HG03558 (cell line): ENCODE measurements at regions not wholly inside any gene's neighbourhood (a gene's known extent, or its start where the extent isn't known, plus 50 kb on each side); places are given as distances from the start of the nearest gene placed in this dataset.
"Not testable (repeated sequence)": the region's sequence is repeated elsewhere in the genome, so short reads cannot be mapped to it uniquely, and the experiment has no call there.

Source experiments
- ATAC-seq: cut with Tn5 transposase; IDR thresholded peaks from one replicate; pipeline ENCODE4 v1.9.1; 2021; ENCODE audit warnings: moderate number of reproducible peaks; ENCODE audit not compliant: unreplicated experiment; ENCODE audit errors: extremely low read depth

GRCh38 chr14:21840765-21841164 is 167.1 kb upstream of the OR4E1 start:
- ATAC-seq = no peak

DNA sequence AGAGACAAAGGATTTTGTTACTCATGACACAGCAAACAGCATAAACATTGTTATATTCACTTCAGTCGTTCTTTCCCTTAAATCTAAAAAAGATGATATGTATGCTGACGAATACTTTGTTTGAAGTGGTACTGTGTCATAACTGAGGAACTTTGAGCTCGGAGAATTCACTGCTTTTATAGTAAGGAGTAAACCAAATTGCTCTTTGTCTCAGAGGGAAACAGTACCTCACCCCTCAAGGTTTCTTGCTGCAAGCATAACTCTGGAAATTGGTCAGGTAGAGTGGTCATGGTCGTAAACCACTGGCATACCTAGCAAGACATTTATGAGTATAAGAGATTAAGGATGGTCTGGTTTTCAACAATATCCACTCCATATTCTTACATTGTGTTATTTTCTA is 160.2 kb upstream of the OR4E1 start:
- no peak for ATAC-seq

- no peak for ATAC-seq
Observed at GRCh38 chr14:21825845-21826244, 152.2 kb upstream of the OR4E1 start.

DNA sequence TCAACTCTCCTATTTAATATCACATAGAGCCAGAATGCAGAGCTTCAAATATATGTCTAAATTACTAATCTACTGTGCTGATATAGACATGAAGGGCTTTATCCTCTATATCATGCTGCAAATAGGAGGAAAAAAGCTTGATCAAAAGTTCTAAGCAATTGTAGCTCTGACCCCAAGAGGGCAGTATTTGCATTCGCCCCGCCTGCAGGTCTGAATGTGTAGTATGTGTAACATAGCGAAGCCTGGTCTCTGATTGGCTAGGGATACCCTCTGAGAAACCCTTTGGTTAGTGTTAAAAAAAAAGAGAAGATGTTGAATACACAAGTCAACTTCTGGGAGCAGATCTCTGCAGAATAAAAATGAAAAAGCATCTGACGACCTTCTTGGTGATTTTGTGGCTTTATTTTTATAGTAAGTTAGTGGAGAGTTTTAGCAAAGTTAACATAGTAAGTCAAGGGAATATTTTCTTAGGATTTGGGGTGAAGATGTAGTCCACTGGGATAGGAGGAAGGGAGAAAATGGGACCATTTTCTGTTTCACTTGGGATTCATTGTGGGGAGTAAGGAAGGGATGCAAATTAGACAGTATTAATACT is 151.6 kb upstream of the OR4E1 start:
- ATAC-seq = no peak

DNA sequence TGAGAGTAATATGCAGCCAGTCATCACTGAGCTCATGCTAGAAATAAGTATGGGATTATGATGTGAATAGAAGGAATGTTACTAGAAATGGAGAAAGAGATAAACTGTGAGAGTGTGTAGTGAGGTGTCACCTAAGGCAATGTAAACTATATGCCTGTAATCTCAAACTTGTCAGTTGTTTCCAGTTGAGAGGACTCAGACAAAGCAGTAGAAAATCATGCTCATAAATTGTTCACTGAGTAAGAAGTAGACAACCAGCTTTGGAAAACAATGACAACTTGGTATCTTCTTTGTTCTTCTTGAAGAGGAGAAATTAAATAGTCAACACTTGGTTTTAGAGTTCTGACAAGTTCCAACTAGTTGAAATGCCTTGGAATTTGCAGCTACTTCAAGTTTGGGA is 148.5 kb upstream of the OR4E1 start:
- ATAC-seq = no peak

DNA sequence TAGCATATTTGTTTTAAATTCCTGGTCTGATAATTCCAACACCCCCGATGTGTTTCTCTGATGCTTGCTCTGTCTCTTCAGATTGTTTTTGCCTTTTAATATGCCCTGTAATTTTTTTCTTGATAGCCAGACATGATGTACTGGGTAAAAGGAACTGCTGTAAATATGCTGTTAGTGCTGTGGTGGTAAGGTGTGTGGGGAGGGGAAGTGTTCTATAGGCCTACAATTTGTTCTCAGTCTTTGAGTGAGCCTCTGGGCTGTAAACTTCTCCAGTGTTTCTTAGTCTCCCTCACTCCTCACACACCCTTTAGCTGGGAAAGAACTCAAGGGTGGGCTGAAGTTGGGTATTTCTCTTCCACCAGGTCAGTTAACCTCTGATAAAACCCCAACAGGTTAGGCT is 147.0 kb upstream of the OR4E1 start:
- no peak for ATAC-seq

DNA sequence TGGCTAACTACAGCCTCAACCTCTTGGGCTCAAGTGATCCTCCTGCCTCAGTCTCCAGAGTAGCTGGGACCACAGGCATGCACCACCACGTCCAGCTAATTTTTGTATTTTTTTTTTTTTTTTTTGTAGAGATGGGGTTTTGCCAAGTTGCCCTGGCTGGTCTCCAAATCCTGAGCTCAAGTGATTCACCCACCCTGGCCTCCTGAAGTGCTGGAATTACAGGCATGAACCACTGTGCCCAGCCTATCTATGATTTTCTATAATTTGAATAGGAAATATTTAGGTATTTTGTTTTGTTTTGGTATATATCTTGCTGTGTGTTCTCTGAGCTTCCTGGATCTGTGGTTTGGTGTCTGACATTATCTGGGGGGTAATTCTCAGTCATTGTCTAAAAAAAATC is 146.3 kb upstream of the OR4E1 start:
- not testable (repeated sequence) for ATAC-seq

DNA sequence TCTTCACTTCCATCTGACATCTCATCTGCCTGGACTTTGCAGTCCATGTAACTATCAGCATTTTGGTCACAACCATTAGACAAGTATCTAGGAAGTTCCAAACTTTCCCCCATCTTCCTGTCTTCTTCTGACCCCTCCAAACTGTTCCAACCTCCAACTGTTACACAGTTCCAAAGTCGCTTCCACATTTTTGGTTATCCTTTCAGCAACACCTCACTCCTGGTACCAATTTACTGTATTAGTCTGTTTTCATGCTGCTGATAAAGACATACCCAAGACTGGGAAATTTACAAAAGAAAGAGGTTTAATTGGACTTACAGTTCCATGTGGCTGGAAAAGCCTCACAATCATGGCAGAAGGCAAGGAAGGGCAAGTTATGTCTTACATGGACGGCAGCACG is 143.4 kb upstream of the OR4E1 start:
- ATAC-seq = not testable (repeated sequence)

DNA sequence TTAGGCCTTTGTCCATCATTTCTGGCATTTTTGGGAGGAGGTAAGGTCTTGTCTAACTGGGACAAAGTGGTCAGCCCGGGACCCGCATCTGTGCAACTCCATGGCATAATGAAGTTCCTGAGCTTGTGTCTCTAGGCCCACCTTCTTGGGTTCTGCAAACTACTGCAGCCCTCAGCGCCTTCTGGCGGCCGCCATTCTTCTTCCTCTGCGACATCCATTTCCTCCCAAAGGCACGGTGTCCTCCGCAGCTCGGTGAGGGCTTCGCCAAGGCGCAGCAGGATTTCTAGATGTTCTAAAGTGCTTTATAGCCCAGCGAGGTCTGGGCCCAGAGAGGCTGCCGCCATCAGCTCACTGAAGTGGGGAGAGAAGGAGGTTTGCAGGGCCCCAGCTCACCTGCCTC is 134.4 kb upstream of the OR4E1 start:
- ATAC-seq = no peak

DNA sequence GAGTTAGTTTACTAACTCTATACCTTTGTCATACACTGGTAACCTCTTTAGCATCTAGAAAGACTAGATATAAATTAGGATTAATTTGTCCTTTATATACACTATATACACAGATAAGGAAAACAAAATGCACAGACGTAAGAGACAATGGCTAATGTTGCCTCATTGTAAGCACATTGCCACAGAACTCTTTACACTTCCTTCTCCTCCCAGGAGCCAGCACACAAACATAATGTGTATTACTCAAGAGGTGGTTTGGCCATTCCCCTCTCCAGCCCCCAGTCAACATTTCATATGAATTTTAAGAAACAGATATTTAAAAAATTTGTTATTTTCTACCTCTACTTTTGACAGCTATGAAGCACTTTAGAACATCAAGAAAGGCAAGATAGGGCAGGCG is 131.4 kb upstream of the OR4E1 start:
- ATAC-seq = no peak

GRCh38 chr14:21802441-21802840 is 128.8 kb upstream of the OR4E1 start:
- ATAC-seq = no peak

DNA sequence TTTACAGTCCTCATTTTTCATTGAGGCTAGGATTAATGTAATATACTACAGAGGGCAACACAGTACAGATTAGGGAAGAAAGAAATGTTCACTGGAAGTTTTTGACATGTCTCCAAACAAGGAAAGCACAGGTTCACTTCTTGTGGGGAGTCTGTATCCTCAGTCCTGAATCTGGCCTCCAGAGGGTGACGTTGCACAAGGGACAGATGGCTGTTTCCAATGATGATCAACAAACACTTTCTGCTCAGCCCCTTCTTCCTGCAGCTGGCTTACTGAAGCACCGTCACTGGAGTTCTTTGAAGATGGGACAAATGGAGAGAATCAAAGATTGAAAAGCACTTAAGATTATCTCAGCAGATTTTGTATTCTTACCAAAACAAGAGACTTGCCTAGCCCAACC is 123.3 kb upstream of the OR4E1 start:
- ATAC-seq = no peak

GRCh38 chr14:21795456-21795855 is 121.8 kb upstream of the OR4E1 start:
- ATAC-seq = no peak

DNA sequence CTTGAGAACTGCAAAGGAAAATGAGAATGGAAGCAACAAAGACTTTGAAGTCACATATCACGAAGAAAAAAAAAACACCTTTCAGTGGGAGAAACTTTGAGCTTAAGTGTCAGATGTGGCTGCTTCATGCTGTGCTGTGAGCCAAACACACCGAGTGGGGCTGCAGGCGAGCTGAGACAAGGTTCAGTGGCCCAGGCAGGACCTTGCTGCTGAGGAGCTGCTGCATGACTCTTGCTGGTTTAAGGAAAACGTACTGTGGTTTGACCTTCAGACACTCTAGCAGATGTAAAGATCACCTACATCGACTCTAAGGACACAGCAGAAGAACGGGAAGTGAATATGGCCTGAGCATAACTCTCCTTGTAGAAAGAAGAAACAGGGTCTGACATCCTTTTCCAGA is 118.1 kb upstream of the OR4E1 start:
- no peak for ATAC-seq

DNA sequence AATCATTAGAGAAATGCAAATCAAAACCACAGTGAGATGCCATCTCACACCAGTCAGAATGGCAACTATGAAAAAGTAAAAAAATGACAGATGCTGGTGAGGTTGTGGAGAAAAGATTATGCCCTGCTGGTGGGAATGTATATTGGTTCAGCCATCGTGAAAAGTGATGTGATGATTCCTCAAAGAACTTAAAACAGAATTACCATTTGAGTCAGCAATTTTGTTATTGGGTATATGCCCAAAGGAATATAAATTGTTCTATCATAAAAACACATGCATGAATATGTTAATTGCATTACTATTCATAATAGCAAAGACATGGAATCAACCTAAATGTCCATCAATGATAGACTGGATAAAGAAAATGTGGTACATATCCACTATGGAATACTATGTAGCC is 115.1 kb upstream of the OR4E1 start:
- not testable (repeated sequence) for ATAC-seq

DNA sequence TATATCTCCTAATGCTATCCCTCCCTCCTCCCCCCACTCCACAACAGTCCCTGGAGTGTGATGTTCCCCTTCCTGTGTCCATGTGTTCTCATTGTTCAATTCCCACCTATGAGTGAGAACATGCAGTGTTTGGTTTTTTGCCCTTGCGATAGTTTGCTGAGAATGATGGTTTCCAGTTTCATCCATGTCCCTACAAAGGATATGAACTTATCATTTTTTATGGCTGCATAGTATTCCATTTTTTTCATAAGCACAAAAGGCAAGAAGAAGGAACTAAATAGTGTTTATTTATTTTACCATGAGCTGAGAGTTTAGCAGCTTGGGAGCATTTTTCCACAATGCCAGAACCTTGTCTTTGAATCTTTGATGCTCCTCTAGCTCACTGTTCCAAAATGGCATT is 113.6 kb upstream of the OR4E1 start:
- ATAC-seq = not testable (repeated sequence)

DNA sequence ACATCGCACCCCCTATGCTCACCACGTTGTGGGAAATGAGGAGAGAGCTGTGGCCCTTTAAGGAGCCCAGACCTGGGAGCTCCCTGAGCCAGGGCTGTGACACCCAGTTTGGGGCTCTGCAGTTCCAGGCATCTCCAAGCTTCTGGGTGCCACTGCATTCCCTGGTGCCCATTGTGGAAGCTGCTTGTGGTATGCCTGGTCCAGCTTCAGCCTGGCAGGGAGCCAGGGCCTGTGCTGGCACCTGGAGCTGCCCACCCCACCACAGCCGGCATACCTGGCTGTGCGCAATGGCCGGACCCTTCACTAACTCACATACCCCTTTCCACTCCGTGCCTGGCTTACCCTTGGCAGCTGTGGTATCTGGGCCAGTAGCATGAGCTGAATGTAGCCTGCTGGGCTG is 107.9 kb upstream of the OR4E1 start:
- ATAC-seq = no peak

DNA sequence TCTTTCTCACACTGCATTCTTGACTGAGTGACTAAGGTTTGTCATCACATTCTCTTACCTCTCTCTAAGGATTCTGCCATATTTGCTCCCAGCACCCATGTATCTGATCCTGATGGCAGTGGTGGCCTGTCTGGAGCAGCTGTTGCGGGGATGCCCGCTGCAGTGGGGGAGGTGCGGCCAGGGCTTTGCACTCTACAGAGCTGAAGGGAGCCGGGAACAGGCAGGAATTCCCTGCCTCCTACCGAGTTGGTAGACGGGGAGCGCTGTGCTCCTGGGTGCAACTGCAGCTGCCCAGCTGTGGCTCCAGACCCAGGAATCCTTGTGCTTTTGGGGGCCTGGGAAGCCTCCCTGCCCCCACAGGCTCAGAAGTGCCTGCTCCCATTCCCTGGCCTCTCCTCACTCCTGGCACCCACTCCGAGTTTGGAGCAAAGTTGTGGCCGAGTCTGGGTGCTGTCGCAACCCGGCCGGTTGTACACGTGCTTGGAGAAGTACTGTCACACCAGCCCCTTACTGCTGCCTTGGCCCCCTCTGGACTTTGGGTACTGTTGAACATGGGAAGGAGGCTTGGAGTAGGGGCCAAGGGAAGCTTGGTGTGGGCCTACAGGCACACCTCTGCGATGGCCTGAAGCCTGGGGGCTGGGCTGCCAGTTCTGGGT is 106.9 kb upstream of the OR4E1 start:
- no peak for ATAC-seq

- no peak for ATAC-seq
Observed at GRCh38 chr14:21771671-21772070, 98.1 kb upstream of the OR4E1 start.

DNA sequence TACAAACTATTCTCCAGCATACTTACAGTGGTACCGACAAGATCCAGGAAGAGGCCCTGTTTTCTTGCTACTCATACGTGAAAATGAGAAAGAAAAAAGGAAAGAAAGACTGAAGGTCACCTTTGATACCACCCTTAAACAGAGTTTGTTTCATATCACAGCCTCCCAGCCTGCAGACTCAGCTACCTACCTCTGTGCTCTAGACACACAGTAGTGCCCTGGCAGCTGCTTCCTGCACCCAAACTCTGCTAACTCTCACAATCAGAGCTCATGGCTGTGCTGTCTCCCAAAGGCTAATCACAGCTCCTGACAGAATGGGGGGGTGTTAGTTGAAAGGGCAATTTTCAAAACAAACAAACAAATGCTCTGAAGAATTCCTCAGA is 95.2 kb upstream of the OR4E1 start:
- no peak for ATAC-seq

DNA sequence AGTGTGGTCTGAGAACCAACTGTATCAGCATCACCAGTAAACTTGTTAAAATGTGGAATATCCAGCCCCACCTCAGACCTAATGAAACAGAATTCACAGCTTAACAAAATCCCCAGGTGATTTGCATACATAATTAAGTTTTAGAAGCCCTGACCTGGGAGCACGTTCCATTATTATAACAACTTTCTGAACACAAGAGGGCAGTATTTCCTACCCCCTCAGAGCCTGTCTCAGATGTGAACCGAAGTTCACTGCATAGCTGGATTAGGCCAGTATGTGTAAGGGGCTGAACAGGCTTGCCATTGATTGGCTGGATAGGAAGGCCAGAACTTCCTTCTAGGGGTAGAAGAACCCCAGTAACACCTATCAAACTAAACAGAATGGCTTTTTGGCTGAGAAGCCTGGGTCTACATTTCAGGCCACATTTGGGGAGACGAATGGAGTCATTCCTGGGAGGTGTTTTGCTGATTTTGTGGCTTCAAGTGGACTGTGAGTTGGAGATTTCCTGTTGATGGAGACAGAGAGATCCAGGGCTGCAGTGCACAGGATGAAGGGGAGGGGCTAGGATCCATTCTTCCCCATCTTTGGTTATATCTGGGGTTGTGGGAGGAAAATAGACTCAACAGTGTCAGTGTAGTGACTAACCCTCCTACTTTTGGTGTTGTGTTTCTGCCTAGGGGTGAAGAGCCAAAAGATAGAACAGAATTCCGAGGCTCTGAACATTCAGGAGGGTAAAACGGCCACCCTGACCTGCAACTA is 94.7 kb upstream of the OR4E1 start:
- ATAC-seq = no peak

DNA sequence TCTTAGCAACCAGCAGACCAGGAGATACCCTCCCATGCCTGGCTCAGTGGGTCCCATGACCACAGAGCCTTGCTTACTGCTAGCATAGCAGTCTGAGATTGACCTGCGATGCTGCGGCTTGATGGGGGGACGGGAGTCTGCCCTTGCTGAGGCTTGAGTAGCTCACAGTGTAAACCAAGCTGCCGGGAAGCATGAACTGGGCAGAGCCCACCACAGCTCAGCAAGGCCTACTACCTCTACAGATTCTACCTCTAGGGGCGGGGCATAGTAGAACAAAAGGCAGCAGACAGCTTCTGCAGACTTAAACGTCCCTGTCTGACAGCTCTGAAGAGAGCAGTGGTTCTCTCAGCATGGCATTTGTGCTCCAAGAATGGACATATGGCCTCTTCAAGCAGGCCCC is 86.7 kb upstream of the OR4E1 start:
- ATAC-seq = not testable (repeated sequence)
